ENCODE measurements at regions not wholly inside any gene's neighbourhood (a gene's known extent, or its start where the extent isn't known, plus 50 kb on each side); places are given as distances from the start of the nearest gene placed in this dataset.

DNA sequence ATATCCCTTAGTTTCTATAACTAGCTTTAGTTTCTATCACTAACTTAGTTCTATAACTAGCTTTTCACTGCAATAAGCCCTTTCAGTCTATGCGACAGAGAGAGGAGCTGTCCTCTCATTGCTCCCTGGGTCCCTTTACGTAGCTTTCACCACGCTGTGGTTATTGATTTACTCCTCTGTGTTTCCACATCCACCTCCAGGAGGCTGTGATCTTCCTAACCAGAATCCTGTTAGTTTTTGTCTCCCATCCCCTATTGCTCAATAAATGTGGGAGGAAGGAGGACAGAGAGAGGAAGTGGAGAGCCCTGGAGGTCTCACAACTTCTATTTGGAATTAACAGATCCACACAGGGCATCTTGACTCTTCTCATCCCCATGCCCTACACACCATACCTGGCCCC, 1036.1 kb downstream of the MCTP2 start:
- Histone ChIP-seq H3F3A (ENCODE audit: control insufficient read depth, insufficient read depth) (no peaks in the 10 kb centered on the region), H3K27ac (ENCODE audit: low read depth, low read length) (no peak overlapping the region), H3K9me3 (ENCODE audit: control insufficient read depth, insufficient read depth, low read length) (no peaks in the 10 kb centered on the region), H3K4me3 (ENCODE audit: low read length) (no peak overlapping the region), H3K79me2 (ENCODE audit: control insufficient read depth, low read length) (no peaks in the 10 kb centered on the region), H3K9me2 (replicated peaks; ENCODE audit: control insufficient read depth, low read length) (no peaks in the 10 kb centered on the region), H3K4me2 (ENCODE audit: low read length) (no peak overlapping the region), H3K36me3 (ENCODE audit: control insufficient read depth, low read length) (no peaks in the 10 kb centered on the region), H3K4me1 (ENCODE audit: control insufficient read depth, low read length) (no peaks in the 10 kb centered on the region), H3K27me3 (ENCODE audit: control insufficient read depth, low read length) (no peaks in the 10 kb centered on the region), H4K20me1 (ENCODE audit: control insufficient read depth, insufficient read depth, low read depth, low read length) (no peaks in the 10 kb centered on the region)
- no peak for TF ChIP-seq EZH2phosphoT487 (IDR thresholded peaks at IDR 0.05; ENCODE audit: borderline replicate concordance, low read length)
- TF ChIP-seq CTCF (IDR thresholded peaks at IDR 0.05; ENCODE audit: low read depth, low read length, poor library complexity, severe bottlenecking): no peak

DNA sequence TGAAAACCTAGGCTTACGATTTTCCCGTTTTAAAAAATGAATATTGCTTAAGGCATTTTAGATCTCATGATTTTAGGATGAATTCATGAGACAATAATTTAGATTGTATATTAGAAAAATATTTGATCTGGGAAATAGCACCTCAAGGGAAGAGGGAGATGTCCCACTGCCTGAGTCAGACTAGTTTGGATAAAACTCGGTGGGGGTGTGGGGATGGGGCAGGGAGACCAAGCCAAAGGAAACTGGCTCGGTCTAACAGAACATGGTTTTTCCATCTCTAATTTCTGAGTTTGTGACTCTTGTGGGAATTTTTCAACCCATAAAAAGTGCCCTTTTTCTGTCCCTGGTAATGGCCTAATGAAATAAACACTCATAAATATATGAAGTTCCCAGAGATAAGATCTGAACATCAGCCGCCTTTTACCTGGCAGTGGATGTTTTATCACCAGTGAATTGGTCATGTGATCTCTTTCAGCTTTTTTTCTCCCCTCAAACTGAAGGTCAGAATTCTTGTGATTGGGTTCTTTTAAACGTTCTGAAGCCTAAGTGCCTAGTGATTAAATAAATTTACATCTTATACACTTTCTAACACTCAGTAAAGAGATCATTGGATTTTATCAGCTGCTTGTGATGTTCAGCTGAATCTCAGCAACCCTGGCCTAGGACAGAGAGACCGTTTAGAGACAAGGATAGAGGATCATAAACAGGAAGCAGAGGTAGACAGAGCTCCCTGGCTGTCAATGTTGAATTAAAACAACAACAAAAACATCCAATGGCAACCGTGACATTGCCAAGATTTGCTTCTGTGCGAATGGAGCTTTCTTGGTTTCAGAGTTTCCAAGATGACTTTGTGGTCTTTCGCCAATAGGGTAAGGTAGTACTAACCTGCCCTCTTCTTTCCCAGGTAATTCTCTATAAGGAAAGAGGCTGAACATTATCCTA, 1038.2 kb downstream of the MCTP2 start:
- TF ChIP-seq EZH2phosphoT487 (IDR thresholded peaks at IDR 0.05; ENCODE audit: borderline replicate concordance, low read length) (no peak), CTCF (IDR thresholded peaks at IDR 0.05; ENCODE audit: low read depth, low read length, poor library complexity, severe bottlenecking) (no peak)

DNA sequence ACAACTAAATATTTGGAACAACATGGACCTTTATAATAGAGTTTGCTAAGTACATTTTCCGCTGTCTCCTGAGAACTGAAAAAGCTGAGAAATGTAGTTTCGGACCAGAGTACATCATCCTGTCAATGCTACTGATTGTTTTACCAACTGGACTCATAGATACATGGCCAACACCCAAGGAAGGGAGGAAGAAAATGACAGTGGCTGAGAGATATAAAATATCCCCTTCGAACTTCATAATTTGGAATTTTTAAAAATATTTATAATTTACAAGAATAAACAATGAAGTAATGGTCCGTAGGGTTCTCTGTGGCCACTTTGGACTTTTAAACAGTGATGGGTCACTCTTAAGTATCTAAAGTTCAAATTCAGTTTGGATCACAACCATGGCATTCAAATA, 1042.7 kb downstream of the MCTP2 start:
- TF ChIP-seq CTCF (IDR thresholded peaks at IDR 0.05; ENCODE audit: low read depth, low read length, poor library complexity, severe bottlenecking): no peak
- TF ChIP-seq EZH2phosphoT487 (IDR thresholded peaks at IDR 0.05; ENCODE audit: borderline replicate concordance, low read length): no peak
- H3K4me2 ChIP-seq (ENCODE audit: low read length): no peak overlapping the region

More for the DNA sequence above, 1038.2 kb downstream of the MCTP2 start:
- H3K36me3 ChIP-seq (ENCODE audit: control insufficient read depth, low read length): no peaks in the 10 kb centered on the region
- no peaks in the 10 kb centered on the region for H3K9me3 ChIP-seq (ENCODE audit: control insufficient read depth, insufficient read depth, low read length)
- H3K27ac ChIP-seq (ENCODE audit: low read depth, low read length): no peak overlapping the region
- no peak overlapping the region for H3K4me2 ChIP-seq (ENCODE audit: low read length)
- no peaks in the 10 kb centered on the region for H3K27me3 ChIP-seq (ENCODE audit: control insufficient read depth, low read length)
- H3K4me3 ChIP-seq (ENCODE audit: low read length): no peak overlapping the region
- no peaks in the 10 kb centered on the region for H3K79me2 ChIP-seq (ENCODE audit: control insufficient read depth, low read length)
- H3K4me1 ChIP-seq (ENCODE audit: control insufficient read depth, low read length): no peaks in the 10 kb centered on the region
- no peaks in the 10 kb centered on the region for H4K20me1 ChIP-seq (ENCODE audit: control insufficient read depth, insufficient read depth, low read depth, low read length)
- no peaks in the 10 kb centered on the region for H3F3A ChIP-seq (ENCODE audit: control insufficient read depth, insufficient read depth)
- H3K9me2 ChIP-seq (replicated peaks; ENCODE audit: control insufficient read depth, low read length): no peaks in the 10 kb centered on the region

More for the DNA sequence above, 1042.7 kb downstream of the MCTP2 start:
- Histone ChIP-seq H3K36me3 (ENCODE audit: control insufficient read depth, low read length) (no peaks in the 10 kb centered on the region), H3K79me2 (ENCODE audit: control insufficient read depth, low read length) (no peaks in the 10 kb centered on the region), H3F3A (ENCODE audit: control insufficient read depth, insufficient read depth) (no peaks in the 10 kb centered on the region), H3K27ac (ENCODE audit: low read depth, low read length) (no peak overlapping the region), H4K20me1 (ENCODE audit: control insufficient read depth, insufficient read depth, low read depth, low read length) (no peaks in the 10 kb centered on the region), H3K4me3 (ENCODE audit: low read length) (no peak overlapping the region), H3K9me2 (replicated peaks; ENCODE audit: control insufficient read depth, low read length) (no peaks in the 10 kb centered on the region), H3K27me3 (ENCODE audit: control insufficient read depth, low read length) (no peaks in the 10 kb centered on the region), H3K9me3 (ENCODE audit: control insufficient read depth, insufficient read depth, low read length) (no peaks in the 10 kb centered on the region), H3K4me1 (ENCODE audit: control insufficient read depth, low read length) (no peaks in the 10 kb centered on the region)

All from DOHH2 (cell line).